AG04450 (cell line): ENCODE measurements at regions not wholly inside any gene's neighbourhood (a gene's known extent, or its start where the extent isn't known, plus 50 kb on each side); places are given as distances from the start of the nearest gene placed in this dataset.

ENCODE experiments used
- CTCF ChIA-PET: fragments of 300-600, 350-600 bp; formaldehyde crosslinking; extraction: SDS; loops from one replicate; lab custom pipeline; 2022; ENCODE audit warnings: antibody characterized with exemption, inconsistent platforms; lab: Charles Lee
- POLR2A ChIA-PET: fragments of 350-600 bp; formaldehyde crosslinking; extraction: SDS; loops from one replicate; lab custom pipeline; 2021; ENCODE audit warnings: antibody characterized with exemption, inconsistent platforms; lab: Yijun Ruan, JAX
- DNase-seq: peaks from one replicate; pipeline ENCODE4 v3.0.0-alpha.2; 2011; ENCODE audit warnings: low read depth, low spot score
- H3K27ac ChIP-seq: one replicate; pipeline ENCODE4 v1.5.1; 2012; ENCODE audit warnings: low read depth, low read length, control low read depth
- H3K27me3 ChIP-seq: one replicate; pipeline ENCODE4 v1.6.0; 2012; ENCODE audit warnings: low read length; ENCODE audit not compliant: control insufficient read depth, insufficient read depth
- H3K4me3 ChIP-seq: 2 replicates; pipeline ENCODE4 v1.5.1; 2011; ENCODE audit warnings: mild to moderate bottlenecking, low read depth, low read length, control low read depth
- H3K9me3 ChIP-seq: 2 replicates; pipeline ENCODE4 v1.5.1; 2012; ENCODE audit warnings: low read length; ENCODE audit not compliant: control insufficient read depth, insufficient read depth
- TF ChIP-seq, protein P1 (sequence below): IDR thresholded peaks from 2 replicates; pipeline ENCODE4 v1.5.1; 2011; ENCODE audit warnings: low read depth, low read length, control low read depth, inconsistent platforms

- ChIA-PET CTCF (no interaction called here), POLR2A (no interaction called here)
- DNase-seq: no peak
- H3K27me3 ChIP-seq: no peaks in the 10 kb centered on the region
- no peaks in the 10 kb centered on the region for H3K9me3 ChIP-seq
- H3K4me3 ChIP-seq: no peak overlapping the region
- H3K27ac ChIP-seq: no peak overlapping the region
- TF ChIP-seq, protein P1, sequence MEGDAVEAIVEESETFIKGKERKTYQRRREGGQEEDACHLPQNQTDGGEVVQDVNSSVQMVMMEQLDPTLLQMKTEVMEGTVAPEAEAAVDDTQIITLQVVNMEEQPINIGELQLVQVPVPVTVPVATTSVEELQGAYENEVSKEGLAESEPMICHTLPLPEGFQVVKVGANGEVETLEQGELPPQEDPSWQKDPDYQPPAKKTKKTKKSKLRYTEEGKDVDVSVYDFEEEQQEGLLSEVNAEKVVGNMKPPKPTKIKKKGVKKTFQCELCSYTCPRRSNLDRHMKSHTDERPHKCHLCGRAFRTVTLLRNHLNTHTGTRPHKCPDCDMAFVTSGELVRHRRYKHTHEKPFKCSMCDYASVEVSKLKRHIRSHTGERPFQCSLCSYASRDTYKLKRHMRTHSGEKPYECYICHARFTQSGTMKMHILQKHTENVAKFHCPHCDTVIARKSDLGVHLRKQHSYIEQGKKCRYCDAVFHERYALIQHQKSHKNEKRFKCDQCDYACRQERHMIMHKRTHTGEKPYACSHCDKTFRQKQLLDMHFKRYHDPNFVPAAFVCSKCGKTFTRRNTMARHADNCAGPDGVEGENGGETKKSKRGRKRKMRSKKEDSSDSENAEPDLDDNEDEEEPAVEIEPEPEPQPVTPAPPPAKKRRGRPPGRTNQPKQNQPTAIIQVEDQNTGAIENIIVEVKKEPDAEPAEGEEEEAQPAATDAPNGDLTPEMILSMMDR: no peak
Observed at GRCh38 chr10:90530521-90530920, 327.3 kb downstream of the HTR7 start.

DNA sequence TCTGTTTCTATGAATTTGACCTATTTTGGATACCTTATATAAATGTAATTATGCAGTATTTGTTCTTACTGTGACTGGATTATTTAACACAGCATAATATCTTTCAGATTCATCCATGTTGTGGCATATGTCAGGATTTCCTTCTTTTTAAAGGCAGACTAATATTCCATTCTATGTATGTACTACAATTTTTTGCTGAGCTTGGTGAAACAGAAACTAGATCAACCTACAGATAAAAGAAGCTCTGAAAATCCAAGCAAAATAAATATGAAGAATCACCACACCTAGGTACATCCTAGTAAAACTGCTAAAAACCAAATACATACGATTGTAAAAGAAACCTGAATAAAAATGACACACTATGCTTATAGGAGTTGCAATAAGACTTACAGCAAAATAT lies 300.5 kb downstream of the HTR7 start:
- TF ChIP-seq, protein P1: no peak
- POLR2A ChIA-PET: no interaction called here
- no peak overlapping the region for H3K27ac ChIP-seq
- H3K4me3 ChIP-seq: no peak overlapping the region
- no peaks in the 10 kb centered on the region for H3K27me3 ChIP-seq
- no peak for DNase-seq
- H3K9me3 ChIP-seq: no peaks in the 10 kb centered on the region
- CTCF ChIA-PET: no interaction called here

DNA sequence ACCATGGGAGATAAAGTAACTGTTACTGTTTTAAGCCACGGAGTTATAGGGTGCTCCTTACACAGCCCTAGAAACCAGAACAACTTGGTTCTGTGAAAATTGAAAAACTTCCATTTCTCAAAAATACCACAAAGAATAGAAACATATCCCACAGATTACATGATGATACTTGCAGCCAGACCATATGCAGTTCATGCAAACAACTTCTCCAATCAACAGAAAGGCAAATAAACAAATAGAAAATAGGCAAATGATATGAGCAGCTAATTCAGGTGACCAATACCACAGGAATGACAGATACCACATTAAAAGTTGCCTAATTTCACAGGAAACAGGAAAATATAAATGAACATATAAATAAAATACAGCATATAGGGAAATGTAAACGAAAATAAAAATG lies 297.5 kb downstream of the HTR7 start:
- Histone ChIP-seq H3K27ac (no peak overlapping the region), H3K4me3 (no peak overlapping the region), H3K27me3 (no peaks in the 10 kb centered on the region), H3K9me3 (no peaks in the 10 kb centered on the region)
- ChIA-PET CTCF (no interaction called here), POLR2A (no interaction called here)
- DNase-seq: no peak
- TF ChIP-seq, protein P1: no peak

- DNase-seq: no peak
Observed at GRCh38 chr10:90561666-90562065, 296.2 kb downstream of the HTR7 start.

DNA sequence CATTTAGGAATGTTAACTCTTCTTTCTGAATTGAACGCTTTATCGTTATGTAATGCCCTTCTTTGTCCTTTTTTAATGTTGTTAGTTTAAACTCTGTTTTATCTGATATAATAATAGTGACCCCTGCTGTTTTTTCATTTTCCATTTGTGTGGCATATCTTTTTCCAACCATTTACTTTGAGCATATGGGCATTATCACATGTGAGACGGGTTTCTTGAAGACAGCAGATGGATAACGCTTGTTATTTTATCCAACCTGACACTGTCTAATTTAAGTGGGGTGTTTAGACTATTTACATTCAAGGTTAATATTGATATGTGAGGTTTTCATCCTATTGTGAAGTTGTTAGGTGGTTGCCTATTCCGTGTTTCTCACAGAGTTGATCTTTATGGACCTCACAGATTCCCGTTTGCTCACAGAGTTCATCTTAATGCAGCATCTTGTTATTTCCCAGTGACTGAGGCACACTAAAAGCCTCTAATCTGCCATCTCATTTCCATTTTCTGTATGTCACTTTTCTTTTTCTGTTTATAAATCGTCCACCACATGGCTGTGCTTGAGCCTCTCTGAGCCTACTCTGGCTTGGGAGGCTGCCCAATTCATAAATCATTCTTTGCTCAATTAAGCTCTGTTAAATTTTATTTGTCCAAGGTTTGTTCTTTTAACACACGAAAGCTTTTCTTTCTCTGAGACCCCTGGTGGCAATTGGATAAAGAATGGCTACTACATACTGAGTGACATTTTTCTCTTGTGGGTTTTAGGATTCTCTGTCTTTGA lies 286.2 kb downstream of the HTR7 start:
- ChIA-PET POLR2A (no interaction called here), CTCF (interaction anchor here (0.8 to 1.4 kb wide), 2 partner anchors 283 to 423 kb away, joined by 3 to 4 read pairs; no protein-coding TSS in a partner anchor)
- H3K4me3 ChIP-seq: no peak overlapping the region
- no peaks in the 10 kb centered on the region for H3K27me3 ChIP-seq
- no peak for DNase-seq
- no peak overlapping the region for H3K27ac ChIP-seq
- H3K9me3 ChIP-seq: no peaks in the 10 kb centered on the region
- TF ChIP-seq, protein P1: no peak

More at GRCh38 chr10:90561666-90562065, 296.2 kb downstream of the HTR7 start:
- Histone ChIP-seq H3K27ac (no peak overlapping the region), H3K27me3 (no peaks in the 10 kb centered on the region), H3K9me3 (no peaks in the 10 kb centered on the region), H3K4me3 (no peak overlapping the region)
- ChIA-PET POLR2A (no interaction called here), CTCF (no interaction called here)
- TF ChIP-seq, protein P1: no peak
